Tibial nerve (tissue), 3 donors: ENCODE measurements at regions not wholly inside any gene's neighbourhood (a gene's known extent, or its start where the extent isn't known, plus 50 kb on each side); places are given as distances from the start of the nearest gene placed in this dataset.

Experiments
- CTCF ChIP-seq, 5 experiments: fragments of 200-600 bp in 3 of 5; fragments of 450-650 bp in 2 of 5; sonication (generic) in 3 of 5; IDR thresholded peaks; one replicate each; pipeline ENCODE4 v1.5.1; 2016 to 2019; ENCODE audit warnings: antibody characterized with exemption in 5 of 5, mild to moderate bottlenecking in 3 of 5, moderate library complexity in 2 of 5
- POLR2A ChIP-seq, 2 donors: fragments of 450-650 bp; IDR thresholded peaks; one replicate each; pipeline ENCODE4 v1.6.1; 2017; ENCODE audit warnings: antibody characterized with exemption in 2 of 2, mild to moderate bottlenecking in 2 of 2, moderate library complexity in 2 of 2

DNA sequence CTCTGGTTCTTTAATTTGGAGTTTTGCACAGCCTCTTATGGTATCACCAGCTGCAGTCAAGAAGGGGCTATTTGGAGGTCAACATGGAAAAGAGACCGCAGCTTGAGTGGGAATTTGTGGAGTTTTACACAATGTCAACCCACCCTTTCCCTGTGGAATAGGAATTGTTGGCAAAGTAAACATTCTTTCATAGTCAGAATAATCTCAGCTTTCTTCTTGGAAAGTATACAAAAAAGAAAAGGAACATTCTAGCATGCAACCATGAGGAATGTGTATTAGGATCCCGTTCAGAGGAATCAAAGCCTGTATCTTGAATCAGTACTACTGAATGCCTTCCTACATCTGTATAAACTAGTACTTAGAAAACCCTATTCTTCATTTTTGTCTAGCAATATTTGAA, 107.6 kb downstream of the LURAP1L start:
- TF ChIP-seq CTCF (IDR thresholded peaks at IDR 0.05), result no peak
- no peak for TF ChIP-seq POLR2A (IDR thresholded peaks at IDR 0.05)
